GM23338 (cell line): ENCODE measurements at regions not wholly inside any gene's neighbourhood (a gene's known extent, or its start where the extent isn't known, plus 50 kb on each side); places are given as distances from the start of the nearest gene placed in this dataset.

Experiments
- ATAC-seq: fragments of 200-7000 bp; cut with Tn5 transposase; 3 replicates; pipeline ENCODE4 v1.9.1; 2020
- DNase-seq: peaks from one replicate; pipeline ENCODE4 v3.0.0-alpha.2; 2015; ENCODE audit warnings: low spot score
- H2AFZ ChIP-seq: fragments of 200-600 bp; sonication (generic); 2 replicates; pipeline ENCODE4 v1.8.0; 2016; ENCODE audit warnings: antibody characterized with exemption, mild to moderate bottlenecking, moderate library complexity
- H3F3A ChIP-seq: fragments of 200-600 bp; sonication (generic); replicated peaks from 2 replicates; pipeline ENCODE4 v1.8.0; 2017; ENCODE audit warnings: antibody characterized with exemption, mixed run types, low read depth
- H3K27ac ChIP-seq: fragments of 200-600 bp; sonication (generic); 2 replicates; pipeline ENCODE4 v1.6.1; 2016; ENCODE audit warnings: low read depth
- H3K27me3 ChIP-seq: fragments of 200-600 bp; sonication (generic); 2 replicates; pipeline ENCODE4 v1.8.0; 2016; ENCODE audit warnings: mild to moderate bottlenecking, mixed run types, moderate library complexity; ENCODE audit not compliant: insufficient read depth
- H3K36me3 ChIP-seq: fragments of 200-600 bp; sonication (generic); 2 replicates; pipeline ENCODE4 v1.8.0; 2016; ENCODE audit warnings: mild to moderate bottlenecking; ENCODE audit not compliant: insufficient read depth
- H3K4me1 ChIP-seq: fragments of 200-600 bp; sonication (generic); 2 replicates; pipeline ENCODE4 v1.8.0; 2016; ENCODE audit warnings: mild to moderate bottlenecking, moderate library complexity; ENCODE audit not compliant: insufficient read depth
- H3K4me2 ChIP-seq: fragments of 200-600 bp; sonication (generic); 2 replicates; pipeline ENCODE4 v1.7.1; 2017; ENCODE audit warnings: mixed run types
- H3K4me3 ChIP-seq: fragments of 200-600 bp; sonication (generic); 2 replicates; pipeline ENCODE4 v1.6.1; 2016; ENCODE audit warnings: mixed run types
- H3K79me2 ChIP-seq: fragments of 200-600 bp; sonication (generic); replicated peaks from 2 replicates; pipeline ENCODE4 v1.8.0; 2017; ENCODE audit warnings: mild to moderate bottlenecking; ENCODE audit not compliant: insufficient read depth
- H3K9me2 ChIP-seq: fragments of 200-600 bp; sonication (generic); 2 replicates; pipeline ENCODE4 v1.8.0; 2017; ENCODE audit not compliant: insufficient read depth
- H4K20me1 ChIP-seq: fragments of 200-600 bp; sonication (generic); replicated peaks from 2 replicates; pipeline ENCODE4 v1.8.0; 2017; ENCODE audit warnings: mild to moderate bottlenecking; ENCODE audit not compliant: insufficient read depth
- H3K27ac Mint-ChIP-seq: 2 replicates; pipeline ENCODE4 v1.8.0; 2020; ENCODE audit warnings: inconsistent platforms, mild to moderate bottlenecking, moderate library complexity, mixed read lengths
- H3K27me3 Mint-ChIP-seq: 3 replicates; pipeline ENCODE4 v1.8.0; 2022; ENCODE audit warnings: low read depth, mild to moderate bottlenecking, moderate library complexity, mixed read lengths, inconsistent platforms; ENCODE audit not compliant: insufficient read depth, poor library complexity
- H3K36me3 Mint-ChIP-seq: 3 replicates; pipeline ENCODE4 v1.8.0; 2021; ENCODE audit warnings: low read depth, mild to moderate bottlenecking, inconsistent platforms, moderate library complexity, mixed read lengths
- H3K4me1 Mint-ChIP-seq: 3 replicates; pipeline ENCODE4 v1.8.0; 2020; ENCODE audit warnings: mild to moderate bottlenecking, inconsistent platforms, mixed read lengths
- H3K4me3 Mint-ChIP-seq: 3 replicates; pipeline ENCODE4 v1.8.0; 2021; ENCODE audit warnings: moderate library complexity, mild to moderate bottlenecking, inconsistent platforms, mixed read lengths
- H3K9me3 Mint-ChIP-seq: 3 replicates; pipeline ENCODE4 v1.8.0; 2020; ENCODE audit warnings: moderate library complexity, mild to moderate bottlenecking, inconsistent platforms, mixed read lengths
- EZH2 ChIP-seq: fragments of 200-600 bp; sonication (generic); IDR thresholded peaks from one replicate; pipeline ENCODE4 v1.8.0; 2017; ENCODE audit warnings: antibody characterized with exemption, mild to moderate bottlenecking, low read depth; ENCODE audit not compliant: unreplicated experiment
- EZH2phosphoT487 ChIP-seq: fragments of 200-600 bp; sonication (generic); IDR thresholded peaks from one replicate; pipeline ENCODE4 v1.8.1; 2018; ENCODE audit warnings: antibody characterized with exemption; ENCODE audit not compliant: unreplicated experiment
- JUNB ChIP-seq: IDR thresholded peaks from one replicate; pipeline ENCODE4 v1.6.1; 2016; ENCODE audit warnings: antibody characterized with exemption; ENCODE audit not compliant: unreplicated experiment
- POLR2AphosphoS5 ChIP-seq: IDR thresholded peaks from 2 replicates; pipeline ENCODE4 v1.6.1; 2016; ENCODE audit warnings: antibody characterized with exemption, low read depth
- STAT1 ChIP-seq: IDR thresholded peaks from one replicate; pipeline ENCODE4 v1.6.1; 2016; ENCODE audit warnings: antibody characterized with exemption; ENCODE audit not compliant: unreplicated experiment
- ZNF114 ChIP-seq: fragments of 250-450 bp; sonication (Bioruptor Pico); IDR thresholded peaks from 2 replicates; pipeline ENCODE4 v1.5.0; 2020; ENCODE audit warnings: mild to moderate bottlenecking, moderate library complexity
- TF ChIP-seq, protein P1 (sequence below): fragments of 250-450 bp; sonication (Bioruptor Pico); IDR thresholded peaks from 2 replicates; pipeline ENCODE4 v1.5.0; 2020; ENCODE audit warnings: mild to moderate bottlenecking, moderate library complexity
- TF ChIP-seq, protein P2 (sequence below), 2 experiments: fragments of 200-600 bp in 1 of 2; sonication (generic) in 1 of 2; conservative IDR thresholded peaks; 2 replicates each; pipeline versions ENCODE4 v1.5.1 to v1.6.1; 2016 to 2017; ENCODE audit warnings: antibody characterized with exemption in 2 of 2, low read depth in 2 of 2, mild to moderate bottlenecking in 2 of 2, moderate library complexity in 1 of 2

GRCh38 chr1:166527752-166528151 lies 311.5 kb upstream of the POGK start:
- H3K4me1 ChIP-seq: peaks cover 16% of the 10 kb centered on the region; the same call in 1 of the 2 replicates
- peak overlapping the region; percentile 14; the same call in 1 of the 2 replicates for H2AFZ ChIP-seq
- peaks cover 8% of the 10 kb centered on the region; the same call in 1 of the 2 replicates for H3K9me2 ChIP-seq
- peaks cover 19% of the 10 kb centered on the region for H3K4me1 Mint-ChIP-seq
- H3K4me3 Mint-ChIP-seq: no peak overlapping the region
- H3K9me3 Mint-ChIP-seq: peaks cover 46% of the 10 kb centered on the region
- H3F3A ChIP-seq: no peaks in the 10 kb centered on the region
- ATAC-seq: peak; percentile 62
- peak overlapping the region; percentile 96 for H3K27ac Mint-ChIP-seq
- no peak overlapping the region; the same call in 1 of the 2 replicates for H3K4me3 ChIP-seq
- DNase-seq: peak; percentile 50
- peaks cover 38% of the 10 kb centered on the region; the same call in 2 of the 3 replicates for H3K36me3 Mint-ChIP-seq
- no peaks in the 10 kb centered on the region for H4K20me1 ChIP-seq
- H3K27me3 Mint-ChIP-seq: no peaks in the 10 kb centered on the region
- peak overlapping the region; percentile 16 for H3K4me2 ChIP-seq
- H3K27me3 ChIP-seq: no peaks in the 10 kb centered on the region
- peaks cover 18% of the 10 kb centered on the region for H3K36me3 ChIP-seq
- no peaks in the 10 kb centered on the region for H3K79me2 ChIP-seq
- peak overlapping the region; percentile 93 for H3K27ac ChIP-seq
- TF ChIP-seq, protein P1, sequence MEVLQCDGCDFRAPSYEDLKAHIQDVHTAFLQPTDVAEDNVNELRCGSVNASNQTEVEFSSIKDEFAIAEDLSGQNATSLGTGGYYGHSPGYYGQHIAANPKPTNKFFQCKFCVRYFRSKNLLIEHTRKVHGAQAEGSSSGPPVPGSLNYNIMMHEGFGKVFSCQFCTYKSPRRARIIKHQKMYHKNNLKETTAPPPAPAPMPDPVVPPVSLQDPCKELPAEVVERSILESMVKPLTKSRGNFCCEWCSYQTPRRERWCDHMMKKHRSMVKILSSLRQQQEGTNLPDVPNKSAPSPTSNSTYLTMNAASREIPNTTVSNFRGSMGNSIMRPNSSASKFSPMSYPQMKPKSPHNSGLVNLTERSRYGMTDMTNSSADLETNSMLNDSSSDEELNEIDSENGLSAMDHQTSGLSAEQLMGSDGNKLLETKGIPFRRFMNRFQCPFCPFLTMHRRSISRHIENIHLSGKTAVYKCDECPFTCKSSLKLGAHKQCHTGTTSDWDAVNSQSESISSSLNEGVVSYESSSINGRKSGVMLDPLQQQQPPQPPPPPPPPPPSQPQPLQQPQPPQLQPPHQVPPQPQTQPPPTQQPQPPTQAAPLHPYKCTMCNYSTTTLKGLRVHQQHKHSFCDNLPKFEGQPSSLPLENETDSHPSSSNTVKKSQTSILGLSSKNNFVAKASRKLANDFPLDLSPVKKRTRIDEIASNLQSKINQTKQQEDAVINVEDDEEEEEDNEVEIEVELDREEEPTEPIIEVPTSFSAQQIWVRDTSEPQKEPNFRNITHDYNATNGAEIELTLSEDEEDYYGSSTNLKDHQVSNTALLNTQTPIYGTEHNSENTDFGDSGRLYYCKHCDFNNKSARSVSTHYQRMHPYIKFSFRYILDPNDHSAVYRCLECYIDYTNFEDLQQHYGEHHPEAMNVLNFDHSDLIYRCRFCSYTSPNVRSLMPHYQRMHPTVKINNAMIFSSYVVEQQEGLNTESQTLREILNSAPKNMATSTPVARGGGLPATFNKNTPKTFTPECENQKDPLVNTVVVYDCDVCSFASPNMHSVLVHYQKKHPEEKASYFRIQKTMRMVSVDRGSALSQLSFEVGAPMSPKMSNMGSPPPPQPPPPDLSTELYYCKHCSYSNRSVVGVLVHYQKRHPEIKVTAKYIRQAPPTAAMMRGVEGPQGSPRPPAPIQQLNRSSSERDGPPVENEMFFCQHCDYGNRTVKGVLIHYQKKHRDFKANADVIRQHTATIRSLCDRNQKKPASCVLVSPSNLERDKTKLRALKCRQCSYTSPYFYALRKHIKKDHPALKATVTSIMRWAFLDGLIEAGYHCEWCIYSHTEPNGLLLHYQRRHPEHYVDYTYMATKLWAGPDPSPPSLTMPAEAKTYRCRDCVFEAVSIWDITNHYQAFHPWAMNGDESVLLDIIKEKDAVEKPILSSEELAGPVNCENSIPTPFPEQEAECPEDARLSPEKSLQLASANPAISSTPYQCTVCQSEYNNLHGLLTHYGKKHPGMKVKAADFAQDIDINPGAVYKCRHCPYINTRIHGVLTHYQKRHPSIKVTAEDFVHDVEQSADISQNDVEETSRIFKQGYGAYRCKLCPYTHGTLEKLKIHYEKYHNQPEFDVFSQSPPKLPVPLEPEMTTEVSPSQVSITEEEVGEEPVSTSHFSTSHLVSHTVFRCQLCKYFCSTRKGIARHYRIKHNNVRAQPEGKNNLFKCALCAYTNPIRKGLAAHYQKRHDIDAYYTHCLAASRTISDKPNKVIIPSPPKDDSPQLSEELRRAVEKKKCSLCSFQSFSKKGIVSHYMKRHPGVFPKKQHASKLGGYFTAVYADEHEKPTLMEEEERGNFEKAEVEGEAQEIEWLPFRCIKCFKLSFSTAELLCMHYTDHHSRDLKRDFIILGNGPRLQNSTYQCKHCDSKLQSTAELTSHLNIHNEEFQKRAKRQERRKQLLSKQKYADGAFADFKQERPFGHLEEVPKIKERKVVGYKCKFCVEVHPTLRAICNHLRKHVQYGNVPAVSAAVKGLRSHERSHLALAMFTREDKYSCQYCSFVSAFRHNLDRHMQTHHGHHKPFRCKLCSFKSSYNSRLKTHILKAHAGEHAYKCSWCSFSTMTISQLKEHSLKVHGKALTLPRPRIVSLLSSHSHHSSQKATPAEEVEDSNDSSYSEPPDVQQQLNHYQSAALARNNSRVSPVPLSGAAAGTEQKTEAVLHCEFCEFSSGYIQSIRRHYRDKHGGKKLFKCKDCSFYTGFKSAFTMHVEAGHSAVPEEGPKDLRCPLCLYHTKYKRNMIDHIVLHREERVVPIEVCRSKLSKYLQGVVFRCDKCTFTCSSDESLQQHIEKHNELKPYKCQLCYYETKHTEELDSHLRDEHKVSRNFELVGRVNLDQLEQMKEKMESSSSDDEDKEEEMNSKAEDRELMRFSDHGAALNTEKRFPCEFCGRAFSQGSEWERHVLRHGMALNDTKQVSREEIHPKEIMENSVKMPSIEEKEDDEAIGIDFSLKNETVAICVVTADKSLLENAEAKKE (CRISPR knock-in tag): no peak
- TF ChIP-seq ZNF114 (CRISPR knock-in tag) (no peak), STAT1 (no peak)

DNA sequence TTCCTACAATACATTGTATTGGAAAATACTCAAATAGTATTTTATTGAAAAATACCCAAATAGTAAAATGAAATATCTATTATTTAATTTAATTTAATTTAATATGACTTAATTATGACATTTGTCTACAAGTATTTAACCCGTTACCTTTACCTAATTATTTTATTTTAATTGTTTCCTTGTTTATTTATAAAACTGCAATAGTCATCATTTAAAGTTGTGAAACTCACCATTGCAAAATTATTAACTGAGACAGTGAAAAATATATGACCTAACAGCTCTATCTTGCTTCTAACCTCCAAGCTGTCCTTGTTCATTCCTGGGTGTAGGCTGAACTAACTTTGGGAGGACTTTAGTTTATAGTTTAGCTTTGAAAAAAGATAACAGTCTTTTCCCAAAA lies 300.6 kb upstream of the POGK start:
- Mint-ChIP-seq H3K4me1 (no peaks in the 10 kb centered on the region), H3K27ac (no peak overlapping the region), H3K27me3 (no peaks in the 10 kb centered on the region), H3K4me3 (no peak overlapping the region), H3K9me3 (peaks cover 67% of the 10 kb centered on the region), H3K36me3 (peaks cover 23% of the 10 kb centered on the region; the same call in 2 of the 3 replicates)
- Histone ChIP-seq H3K27me3 (no peaks in the 10 kb centered on the region), H3K36me3 (peaks cover 18% of the 10 kb centered on the region; the same call in 1 of the 2 replicates), H3K4me1 (no peaks in the 10 kb centered on the region), H2AFZ (no peak overlapping the region), H3F3A (no peaks in the 10 kb centered on the region), H3K4me2 (no peak overlapping the region), H3K27ac (no peak overlapping the region), H3K4me3 (no peak overlapping the region), H4K20me1 (no peaks in the 10 kb centered on the region), H3K79me2 (no peaks in the 10 kb centered on the region), H3K9me2 (no peaks in the 10 kb centered on the region)
- ATAC-seq: no peak
- no peak for DNase-seq
- TF ChIP-seq EZH2: no peak
- TF ChIP-seq JUNB: no peak
- TF ChIP-seq EZH2phosphoT487: no peak
- TF ChIP-seq POLR2AphosphoS5: no peak
- TF ChIP-seq, protein P2, sequence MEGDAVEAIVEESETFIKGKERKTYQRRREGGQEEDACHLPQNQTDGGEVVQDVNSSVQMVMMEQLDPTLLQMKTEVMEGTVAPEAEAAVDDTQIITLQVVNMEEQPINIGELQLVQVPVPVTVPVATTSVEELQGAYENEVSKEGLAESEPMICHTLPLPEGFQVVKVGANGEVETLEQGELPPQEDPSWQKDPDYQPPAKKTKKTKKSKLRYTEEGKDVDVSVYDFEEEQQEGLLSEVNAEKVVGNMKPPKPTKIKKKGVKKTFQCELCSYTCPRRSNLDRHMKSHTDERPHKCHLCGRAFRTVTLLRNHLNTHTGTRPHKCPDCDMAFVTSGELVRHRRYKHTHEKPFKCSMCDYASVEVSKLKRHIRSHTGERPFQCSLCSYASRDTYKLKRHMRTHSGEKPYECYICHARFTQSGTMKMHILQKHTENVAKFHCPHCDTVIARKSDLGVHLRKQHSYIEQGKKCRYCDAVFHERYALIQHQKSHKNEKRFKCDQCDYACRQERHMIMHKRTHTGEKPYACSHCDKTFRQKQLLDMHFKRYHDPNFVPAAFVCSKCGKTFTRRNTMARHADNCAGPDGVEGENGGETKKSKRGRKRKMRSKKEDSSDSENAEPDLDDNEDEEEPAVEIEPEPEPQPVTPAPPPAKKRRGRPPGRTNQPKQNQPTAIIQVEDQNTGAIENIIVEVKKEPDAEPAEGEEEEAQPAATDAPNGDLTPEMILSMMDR (conservative IDR thresholded peaks at IDR 0.05; ENCODE audit: low read depth in 2 of 2): no peak
